Panc1 (cell line): ENCODE measurements at regions not wholly inside any gene's neighbourhood (a gene's known extent, or its start where the extent isn't known, plus 50 kb on each side); places are given as distances from the start of the nearest gene placed in this dataset.

Experiments used
- ATAC-seq: fragments of 200-7000 bp; cut with Tn5 transposase; 2 replicates; pipeline ENCODE4 v1.9.1; 2020; ENCODE audit warnings: mild to moderate bottlenecking, moderate library complexity
- BruUV-seq: library from RNA; stranded (reverse); fragments of 400-500 nt; replicated peaks from 2 replicates; lab custom pipeline; 2021; lab: Mats Ljungman, UMichigan
- CTCF ChIA-PET: fragments of 300-600 bp; sonication (Branson Sonifier 250); formaldehyde crosslinking; loops from one replicate; lab custom pipeline; 2022; ENCODE audit warnings: antibody characterized with exemption; lab: Charles Lee
- POLR2A ChIA-PET: fragments of 300-600 bp; sonication (Branson Sonifier 250); formaldehyde crosslinking; loops from one replicate; lab custom pipeline; 2022; ENCODE audit warnings: antibody characterized with exemption; lab: Charles Lee
- DNase-seq: peaks from one replicate; pipeline ENCODE4 v3.0.0-alpha.2; 2010; ENCODE audit warnings: low read depth, low spot score
- H3K27ac ChIP-seq: 2 replicates; pipeline ENCODE4 v1.5.1; 2011; ENCODE audit warnings: mild to moderate bottlenecking, low read length, inconsistent platforms
- H3K27me3 ChIP-seq: fragments of 200-500 bp; sonication (Bioruptor generic); 2 replicates; pipeline ENCODE4 v1.6.0; 2014; ENCODE audit warnings: low read length, inconsistent platforms; ENCODE audit not compliant: control insufficient read depth, insufficient read depth
- H3K36me3 ChIP-seq: fragments of 200-500 bp; sonication (Bioruptor generic); 2 replicates; pipeline ENCODE4 v1.5.1; 2014; ENCODE audit warnings: inconsistent platforms, mild to moderate bottlenecking, low read length, moderate library complexity; ENCODE audit not compliant: control insufficient read depth, insufficient read depth
- H3K4me1 ChIP-seq: 2 replicates; pipeline ENCODE4 v1.5.1; 2011; ENCODE audit warnings: inconsistent platforms, mild to moderate bottlenecking, low read length, moderate library complexity; ENCODE audit not compliant: control insufficient read depth, insufficient read depth
- H3K4me3 ChIP-seq, 2 experiments: 2 replicates each; pipeline ENCODE4 v1.5.1; 2011 to 2012; ENCODE audit warnings: low read depth in 2 of 2, low read length in 2 of 2, mild to moderate bottlenecking in 2 of 2, inconsistent platforms in 1 of 2, moderate library complexity in 1 of 2
- H3K9me3 ChIP-seq: fragments of 200-500 bp; sonication (Bioruptor generic); 2 replicates; pipeline ENCODE4 v1.5.1; 2014; ENCODE audit warnings: low read depth, mild to moderate bottlenecking, inconsistent platforms, low read length, moderate library complexity; ENCODE audit not compliant: control insufficient read depth, insufficient read depth
- CTCF ChIP-seq: fragments of 450-650 bp; IDR thresholded peaks from 2 replicates; pipeline ENCODE4 v1.5.1; 2017; ENCODE audit warnings: mild to moderate bottlenecking
- POLR2AphosphoS5 ChIP-seq: IDR thresholded peaks from 2 replicates; pipeline ENCODE4 v1.6.1; 2012; ENCODE audit warnings: mild to moderate bottlenecking, low read depth, low read length, moderate library complexity
- REST ChIP-seq, 2 experiments: IDR thresholded peaks; 2 replicates each; pipeline ENCODE4 v1.6.1; 2011 to 2012; ENCODE audit warnings: low read depth in 2 of 2, control low read depth in 1 of 2, low read length in 1 of 2, mild to moderate bottlenecking in 1 of 2, moderate library complexity in 1 of 2; ENCODE audit not compliant: insufficient read depth in 1 of 2
- SIN3A ChIP-seq: IDR thresholded peaks from 2 replicates; pipeline ENCODE4 v1.6.1; 2012; ENCODE audit warnings: low read depth, mild to moderate bottlenecking, low read length, moderate library complexity, borderline replicate concordance; ENCODE audit not compliant: insufficient read depth
- TCF7L2 ChIP-seq: IDR thresholded peaks from 2 replicates; pipeline ENCODE4 v1.6.1; 2011; ENCODE audit warnings: mild to moderate bottlenecking, low read depth, low read length, inconsistent platforms
- in situ Hi-C: cut with HindIII; loops from 2 replicates; pipeline ENCODE4 v1.10.0; 2016; ENCODE audit warnings: low sequenced_read_pairs, low pct_unique_long_range_greater_than_20kb
- intact Hi-C: fragments of 100-400 bp; cut with micrococcal nuclease; formaldehyde crosslinking; loops from one replicate; pipeline ENCODE4 v1.10.0; 2022; ENCODE audit not compliant: unreplicated experiment

GRCh38 chr12:83753904-83754303 lies 1067.2 kb downstream of the TMTC2 start:
- Histone ChIP-seq H3K27ac (no peak overlapping the region), H3K9me3 (no peaks in the 10 kb centered on the region), H3K27me3 (no peaks in the 10 kb centered on the region), H3K4me3 (no peak overlapping the region), H3K4me1 (no peaks in the 10 kb centered on the region), H3K36me3 (no peaks in the 10 kb centered on the region)
- ATAC-seq (no peak), DNase-seq (no peak)
- in situ Hi-C loops, result no loop called here
- POLR2A ChIA-PET, result no interaction called here
- intact Hi-C loops, result no loop called here
- no TSS peak for BruUV-seq
- TF ChIP-seq POLR2AphosphoS5, result no peak
- no peak for TF ChIP-seq SIN3A
- CTCF ChIA-PET, result no interaction called here

GRCh38 chr12:83753205-83753604 lies 1066.5 kb downstream of the TMTC2 start:
- H3K27ac ChIP-seq, result no peak overlapping the region
- no TSS peak for BruUV-seq
- no peak for DNase-seq
- no peaks in the 10 kb centered on the region for H3K36me3 ChIP-seq
- no peaks in the 10 kb centered on the region for H3K9me3 ChIP-seq
- no peak for ATAC-seq
- ChIA-PET CTCF (no interaction called here), POLR2A (no interaction called here)
- no peak overlapping the region for H3K4me3 ChIP-seq
- intact Hi-C loops, result no loop called here
- H3K4me1 ChIP-seq, result no peaks in the 10 kb centered on the region
- TF ChIP-seq POLR2AphosphoS5, result no peak
- no peak for TF ChIP-seq CTCF
- no peak for TF ChIP-seq REST (IDR thresholded peaks at IDR 0.05; ENCODE audit: insufficient read depth in 1 of 2, low read depth in 2 of 2, low read length in 1 of 2)
- TF ChIP-seq SIN3A, result no peak
- no peak for TF ChIP-seq TCF7L2
- in situ Hi-C loops, result no loop called here
- no peaks in the 10 kb centered on the region for H3K27me3 ChIP-seq

GRCh38 chr12:83739607-83740006 lies 1052.9 kb downstream of the TMTC2 start:
- POLR2A ChIA-PET, result no interaction called here
- Histone ChIP-seq H3K4me3 (no peak overlapping the region), H3K9me3 (no peaks in the 10 kb centered on the region), H3K4me1 (no peaks in the 10 kb centered on the region; the same call in 1 of the 2 replicates), H3K27me3 (no peaks in the 10 kb centered on the region), H3K36me3 (no peaks in the 10 kb centered on the region), H3K27ac (no peak overlapping the region)
- ATAC-seq (no peak), DNase-seq (no peak)
- CTCF ChIA-PET, result no interaction called here
- no TSS peak for BruUV-seq
- intact Hi-C loops (no loop called here), in situ Hi-C loops (no loop called here)
- TF ChIP-seq SIN3A (no peak), CTCF (no peak), POLR2AphosphoS5 (no peak), TCF7L2 (no peak), REST (IDR thresholded peaks at IDR 0.05; ENCODE audit: insufficient read depth in 1 of 2, low read depth in 2 of 2, low read length in 1 of 2) (no peak)
